Activated CD8-positive, alpha-beta memory T cell treated with anti-CD3 and anti-CD28 coated beads, Interleukin-2, amount 50 U/mL, for 4 hours (primary cell): ENCODE measurements at regions not wholly inside any gene's neighbourhood (a gene's known extent, or its start where the extent isn't known, plus 50 kb on each side); places are given as distances from the start of the nearest gene placed in this dataset.

Experiments used
- DNase-seq: peaks from one replicate; pipeline ENCODE4 v3.0.0-alpha.2; 2020

- DNase-seq: peak; percentile 25
These were observed 302.7 kb downstream of the DUSP10 start for GRCh38 chr1:221439008-221439746.

GRCh38 chr1:221439747-221440501, 302.0 kb downstream of the DUSP10 start:
- peak; percentile 25 for DNase-seq

GRCh38 chr1:221440658-221441057, 301.2 kb downstream of the DUSP10 start:
- DNase-seq: no peak

- DNase-seq: no peak
These were observed 299.8 kb downstream of the DUSP10 start for GRCh38 chr1:221442056-221442455.

GRCh38 chr1:221444346-221444745, 297.5 kb downstream of the DUSP10 start:
- DNase-seq: no peak

- no peak for DNase-seq
These were observed 293.2 kb downstream of the DUSP10 start for GRCh38 chr1:221448585-221449175.

- DNase-seq: no peak
These were observed 292.7 kb downstream of the DUSP10 start for GRCh38 chr1:221449194-221449593.

GRCh38 chr1:221449801-221450470, 292.0 kb downstream of the DUSP10 start:
- no peak for DNase-seq

- no peak for DNase-seq
These were observed 290.1 kb downstream of the DUSP10 start for GRCh38 chr1:221451741-221452140.

GRCh38 chr1:221454096-221454495, 287.8 kb downstream of the DUSP10 start:
- DNase-seq: no peak

- no peak for DNase-seq
These were observed 285.0 kb downstream of the DUSP10 start for GRCh38 chr1:221456918-221457317.

GRCh38 chr1:221457685-221458446, 284.0 kb downstream of the DUSP10 start:
- no peak for DNase-seq

GRCh38 chr1:221458447-221459156, 283.3 kb downstream of the DUSP10 start:
- DNase-seq: no peak

GRCh38 chr1:221459558-221459957, 282.3 kb downstream of the DUSP10 start:
- no peak for DNase-seq

- no peak for DNase-seq
These were observed 279.5 kb downstream of the DUSP10 start for GRCh38 chr1:221462345-221462744.

- DNase-seq: no peak
These were observed 273.3 kb downstream of the DUSP10 start for GRCh38 chr1:221468546-221468945.

- DNase-seq: no peak
These were observed 272.4 kb downstream of the DUSP10 start for GRCh38 chr1:221469476-221469875.

- DNase-seq: no peak
These were observed 271.7 kb downstream of the DUSP10 start for GRCh38 chr1:221470000-221470698.

GRCh38 chr1:221473411-221473810, 268.5 kb downstream of the DUSP10 start:
- no peak for DNase-seq

- DNase-seq: no peak
These were observed 264.6 kb downstream of the DUSP10 start for GRCh38 chr1:221477252-221477651.
